Endothelial cell of umbilical vein (primary cell): ENCODE measurements at regions not wholly inside any gene's neighbourhood (a gene's known extent, or its start where the extent isn't known, plus 50 kb on each side); places are given as distances from the start of the nearest gene placed in this dataset.

Experiments used
- EZH2 ChIP-seq: IDR thresholded peaks from 2 replicates; pipeline ENCODE4 v1.6.1; 2012; ENCODE audit warnings: borderline replicate concordance, low read depth, mild to moderate bottlenecking, moderate library complexity, low read length, inconsistent platforms; ENCODE audit not compliant: severe bottlenecking
- GATA2 ChIP-seq: IDR thresholded peaks from 2 replicates; pipeline ENCODE4 v1.7.0; 2011; ENCODE audit warnings: low read depth, mild to moderate bottlenecking, moderate library complexity, mixed read lengths, low read length; ENCODE audit not compliant: insufficient read length, insufficient read depth
- POLR2AphosphoS5 ChIP-seq: IDR thresholded peaks from 2 replicates; pipeline ENCODE4 v1.6.1; 2012; ENCODE audit warnings: low read depth, mild to moderate bottlenecking, control low read depth, low read length, moderate library complexity; ENCODE audit not compliant: insufficient read depth
- TF ChIP-seq, protein P1 (sequence below), 2 donors: IDR thresholded peaks; 1 replicate in 1 of 2; 2 replicates in 1 of 2; pipeline ENCODE4 v1.5.1; 2011; ENCODE audit warnings: low read length in 2 of 2, mild to moderate bottlenecking in 2 of 2, moderate library complexity in 2 of 2, control low read depth in 1 of 2, inconsistent platforms in 1 of 2, low read depth in 1 of 2; ENCODE audit not compliant: insufficient read depth in 1 of 2; ENCODE audit errors: extremely low read depth in 1 of 2
- TF ChIP-seq, protein P2 (sequence below): IDR thresholded peaks from 2 replicates; pipeline ENCODE4 v1.6.1; 2011; ENCODE audit not compliant: insufficient read depth, insufficient read length

DNA sequence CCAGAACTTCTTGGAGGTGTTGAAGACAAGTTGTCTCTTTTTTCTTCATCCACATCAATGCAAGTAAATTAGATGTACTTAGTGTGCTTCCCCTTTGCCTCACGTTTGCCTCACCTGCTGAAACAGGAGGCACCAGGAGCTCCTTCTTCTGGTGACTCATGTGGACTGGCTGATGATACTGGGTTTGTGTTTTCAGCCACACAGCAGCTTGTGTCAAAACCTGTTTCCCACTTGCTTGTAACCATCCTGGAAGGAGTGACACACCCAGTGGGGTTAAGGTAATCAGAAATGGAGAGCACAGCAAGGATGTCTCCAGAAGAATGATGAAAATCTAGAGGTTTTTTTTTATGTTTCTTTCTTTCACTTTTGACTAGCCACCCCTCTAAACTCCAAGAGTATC is 143.3 kb upstream of the RBMS3 start:
- TF ChIP-seq, protein P1, sequence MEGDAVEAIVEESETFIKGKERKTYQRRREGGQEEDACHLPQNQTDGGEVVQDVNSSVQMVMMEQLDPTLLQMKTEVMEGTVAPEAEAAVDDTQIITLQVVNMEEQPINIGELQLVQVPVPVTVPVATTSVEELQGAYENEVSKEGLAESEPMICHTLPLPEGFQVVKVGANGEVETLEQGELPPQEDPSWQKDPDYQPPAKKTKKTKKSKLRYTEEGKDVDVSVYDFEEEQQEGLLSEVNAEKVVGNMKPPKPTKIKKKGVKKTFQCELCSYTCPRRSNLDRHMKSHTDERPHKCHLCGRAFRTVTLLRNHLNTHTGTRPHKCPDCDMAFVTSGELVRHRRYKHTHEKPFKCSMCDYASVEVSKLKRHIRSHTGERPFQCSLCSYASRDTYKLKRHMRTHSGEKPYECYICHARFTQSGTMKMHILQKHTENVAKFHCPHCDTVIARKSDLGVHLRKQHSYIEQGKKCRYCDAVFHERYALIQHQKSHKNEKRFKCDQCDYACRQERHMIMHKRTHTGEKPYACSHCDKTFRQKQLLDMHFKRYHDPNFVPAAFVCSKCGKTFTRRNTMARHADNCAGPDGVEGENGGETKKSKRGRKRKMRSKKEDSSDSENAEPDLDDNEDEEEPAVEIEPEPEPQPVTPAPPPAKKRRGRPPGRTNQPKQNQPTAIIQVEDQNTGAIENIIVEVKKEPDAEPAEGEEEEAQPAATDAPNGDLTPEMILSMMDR (IDR thresholded peaks at IDR 0.05; ENCODE audit: extremely low read depth in 1 of 2, insufficient read depth in 1 of 2, low read depth in 1 of 2, low read length in 2 of 2): no peak
- TF ChIP-seq POLR2AphosphoS5 (no peak), EZH2 (no peak), GATA2 (no peak)
- TF ChIP-seq, protein P2, sequence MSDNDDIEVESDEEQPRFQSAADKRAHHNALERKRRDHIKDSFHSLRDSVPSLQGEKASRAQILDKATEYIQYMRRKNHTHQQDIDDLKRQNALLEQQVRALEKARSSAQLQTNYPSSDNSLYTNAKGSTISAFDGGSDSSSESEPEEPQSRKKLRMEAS: no peak
